ENCODE measurements at regions not wholly inside any gene's neighbourhood (a gene's known extent, or its start where the extent isn't known, plus 50 kb on each side); places are given as distances from the start of the nearest gene placed in this dataset.

DNA sequence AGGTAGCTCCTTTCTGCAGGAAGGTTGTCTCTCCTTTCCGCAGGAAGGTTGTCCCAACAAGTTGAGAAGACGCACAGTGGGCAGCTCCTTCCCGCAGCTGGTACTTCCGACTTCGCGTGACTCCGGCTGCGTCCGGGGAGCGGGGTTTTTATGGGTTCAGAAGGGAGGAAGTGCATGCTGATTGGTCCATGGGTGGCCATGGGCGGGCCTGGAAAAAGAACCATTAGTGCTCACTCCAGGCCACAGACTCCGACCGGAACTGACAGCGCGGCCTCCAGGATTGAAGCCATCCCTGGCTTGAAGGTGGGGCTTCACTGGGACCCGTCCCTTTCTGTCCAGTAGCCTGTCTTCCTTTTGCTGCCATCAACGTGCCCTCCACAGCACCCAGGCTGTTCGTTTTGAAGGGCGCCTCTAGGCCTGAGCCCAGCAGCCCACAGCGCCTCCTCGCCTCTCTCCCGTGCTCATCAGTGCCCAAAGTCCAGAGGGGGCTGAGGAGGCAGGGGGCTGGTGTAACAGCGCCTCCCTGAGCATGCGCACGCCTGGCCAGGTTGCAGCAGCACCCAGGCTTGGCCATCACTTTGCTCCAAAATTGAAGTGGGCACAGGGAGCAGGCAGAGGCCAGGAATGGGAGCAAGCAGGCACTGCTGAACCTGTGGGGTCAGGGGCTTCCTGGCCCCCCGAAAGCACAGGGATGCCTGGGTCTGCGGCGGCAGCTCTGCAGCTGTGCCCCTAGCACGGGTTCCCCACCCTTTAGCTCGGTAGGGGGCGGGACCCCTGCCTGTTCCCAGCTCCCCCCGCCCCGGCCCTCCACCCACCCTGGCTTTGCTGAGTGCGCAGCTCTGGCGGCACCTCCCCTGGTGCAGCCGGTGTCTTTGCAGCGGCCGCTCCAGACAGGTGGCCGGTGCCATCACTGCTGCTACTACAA is 330.6 kb upstream of the MCTP2 start:
- in situ Hi-C loops (cut with HindIII; ENCODE audit: low sequenced_read_pairs), result no loop called here
- TF ChIP-seq CTCF (IDR thresholded peaks at IDR 0.05; ENCODE audit: low read depth, low read length), result no peak
- no peak overlapping the region for H3K4me3 ChIP-seq (ENCODE audit: low read depth, low read length)
- no peak for DNase-seq (ENCODE audit: low read depth, low spot score)

GRCh38 chr15:93899817-93900216 is 331.5 kb upstream of the MCTP2 start:
- in situ Hi-C loops (cut with HindIII; ENCODE audit: low sequenced_read_pairs), result no loop called here
- DNase-seq (ENCODE audit: low read depth, low spot score), result no peak
- no peak for TF ChIP-seq CTCF (IDR thresholded peaks at IDR 0.05; ENCODE audit: low read depth, low read length)
- H3K4me3 ChIP-seq (ENCODE audit: low read depth, low read length), result no peak overlapping the region

DNA sequence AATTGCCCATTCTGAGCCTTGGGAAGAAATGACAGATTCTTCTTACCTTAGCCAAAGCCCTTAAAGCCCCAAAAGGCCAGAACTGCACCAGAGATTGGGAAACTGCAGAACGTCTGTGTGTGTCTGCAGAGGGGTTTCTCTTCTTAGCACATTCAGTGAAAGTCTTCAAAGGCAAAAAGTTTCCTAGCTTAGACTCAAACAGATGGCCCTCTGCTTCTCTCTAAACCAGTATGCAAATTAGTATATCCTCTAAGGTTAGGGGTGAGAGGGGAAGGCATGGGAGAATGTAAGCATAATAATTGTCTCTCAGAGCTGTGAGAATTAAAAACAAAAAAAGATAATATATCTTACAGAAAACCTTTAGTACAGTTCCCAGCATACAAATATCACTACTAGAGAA is 334.0 kb upstream of the MCTP2 start:
- TF ChIP-seq CTCF (IDR thresholded peaks at IDR 0.05; ENCODE audit: low read depth, low read length), result no peak

DNA sequence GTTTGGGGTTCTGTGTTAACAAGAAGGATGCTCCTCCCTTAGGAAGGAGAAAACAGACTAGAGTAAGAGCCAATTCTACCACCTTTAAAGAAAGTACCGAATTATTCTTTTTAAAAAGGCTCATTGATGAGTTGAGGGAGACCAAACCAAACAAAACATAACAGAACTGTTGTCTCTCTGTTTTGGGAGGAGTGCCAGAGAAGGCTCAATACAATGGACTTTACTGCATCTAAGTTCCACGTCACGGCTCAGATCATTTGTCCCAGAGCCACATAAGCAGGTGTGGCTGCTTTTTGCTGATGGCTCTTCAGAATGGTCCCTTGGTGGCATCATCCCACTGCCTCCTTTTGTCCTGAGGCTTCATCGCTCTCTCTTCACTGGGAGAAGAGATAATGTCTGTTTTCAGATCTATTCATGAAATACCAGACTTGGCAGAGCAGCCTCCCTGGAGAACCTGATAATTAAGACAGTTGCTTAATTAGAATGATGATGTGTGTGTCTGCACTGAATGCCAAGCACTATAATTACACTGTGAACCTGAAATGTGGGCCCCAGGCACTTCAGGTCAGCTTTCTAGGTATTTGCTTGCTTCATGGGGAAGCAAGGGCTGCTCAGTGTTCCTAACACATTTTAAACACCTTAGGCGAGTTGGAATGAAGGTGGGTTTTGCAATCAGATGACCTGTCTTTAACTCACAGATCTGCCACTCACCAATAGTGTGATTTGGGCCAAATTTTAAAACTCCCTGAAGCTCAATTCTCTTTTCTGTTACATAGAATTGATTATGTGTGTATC is 335.2 kb upstream of the MCTP2 start:
- no peak for TF ChIP-seq CTCF (IDR thresholded peaks at IDR 0.05; ENCODE audit: low read depth, low read length)
- H3K4me3 ChIP-seq (ENCODE audit: low read depth, low read length), result no peak overlapping the region
- in situ Hi-C loops (cut with HindIII; ENCODE audit: low sequenced_read_pairs), result no loop called here
- no peak for DNase-seq (ENCODE audit: low read depth, low spot score)

More for the DNA sequence above, 334.0 kb upstream of the MCTP2 start:
- no peak overlapping the region for H3K4me3 ChIP-seq (ENCODE audit: low read depth, low read length)
- no peak for DNase-seq (ENCODE audit: low read depth, low spot score)
- in situ Hi-C loops (cut with HindIII; ENCODE audit: low sequenced_read_pairs), result no loop called here

DNA sequence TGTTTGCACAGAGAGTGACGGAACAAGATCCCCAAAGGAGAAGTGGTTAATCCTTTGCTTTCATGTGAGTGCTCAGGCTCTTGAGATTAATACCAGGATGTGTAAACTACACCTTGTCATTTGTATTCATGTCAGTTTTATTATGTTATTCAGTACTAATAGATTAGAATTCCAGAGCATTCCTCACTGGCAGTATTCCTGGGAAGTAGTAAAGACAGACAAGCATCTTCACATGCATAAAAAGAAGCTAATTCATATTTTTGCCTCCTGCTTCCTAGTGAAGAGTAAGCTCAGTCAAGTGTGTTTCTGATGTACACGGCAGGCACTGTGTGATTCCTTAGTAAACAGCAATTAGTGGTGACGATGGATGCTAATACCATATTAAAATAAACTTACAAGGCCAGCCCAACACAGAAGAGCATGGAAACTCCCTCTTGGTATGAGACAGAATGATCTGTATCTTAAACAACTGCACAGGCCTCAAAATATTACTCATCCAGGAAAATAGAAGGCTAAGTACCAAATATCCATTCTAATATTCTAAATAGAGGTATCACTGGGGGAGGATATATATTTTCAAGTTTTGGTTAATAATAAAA is 336.8 kb upstream of the MCTP2 start:
- TF ChIP-seq CTCF (IDR thresholded peaks at IDR 0.05; ENCODE audit: low read depth, low read length), result no peak
- no peak overlapping the region for H3K4me3 ChIP-seq (ENCODE audit: low read depth, low read length)
- in situ Hi-C loops (cut with HindIII; ENCODE audit: low sequenced_read_pairs), result no loop called here
- no peak for DNase-seq (ENCODE audit: low read depth, low spot score)

DNA sequence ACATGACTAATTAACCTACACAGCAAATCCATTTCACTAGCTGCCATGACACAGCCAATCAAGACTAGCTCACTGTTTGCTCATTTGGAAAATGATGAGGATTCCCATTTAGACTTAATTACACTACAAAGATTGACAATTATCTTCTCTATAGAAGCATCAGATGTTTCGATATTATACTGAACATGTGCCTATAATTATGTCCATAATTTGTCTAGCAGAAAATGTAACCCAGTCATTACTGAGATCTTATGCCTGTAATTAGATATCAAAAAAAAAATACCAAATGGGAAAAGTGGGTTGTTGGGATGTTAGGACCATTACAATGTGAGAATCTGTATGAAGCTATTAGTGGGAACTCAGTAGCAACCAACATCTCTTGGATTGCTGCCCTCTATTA is 344.2 kb upstream of the MCTP2 start:
- no peak overlapping the region for H3K4me3 ChIP-seq (ENCODE audit: low read depth, low read length)
- TF ChIP-seq CTCF (IDR thresholded peaks at IDR 0.05; ENCODE audit: low read depth, low read length), result no peak
- no peak for DNase-seq (ENCODE audit: low read depth, low spot score)
- in situ Hi-C loops (cut with HindIII; ENCODE audit: low sequenced_read_pairs), result no loop called here
